ENCODE measurements at regions not wholly inside any gene's neighbourhood (a gene's known extent, or its start where the extent isn't known, plus 50 kb on each side); places are given as distances from the start of the nearest gene placed in this dataset.
"Not testable (repeated sequence)": the region's sequence is repeated elsewhere in the genome, so short reads cannot be mapped to it uniquely, and the experiment has no call there.

GRCh38 chr1:219708919-219709543, 96.1 kb upstream of the ZC3H11B start:
- Histone ChIP-seq H3K27me3 (ENCODE audit: control insufficient read depth, insufficient read depth, low read length) (no peaks in the 10 kb centered on the region), H3K4me3 (ENCODE audit: low read depth, low read length) (no peak overlapping the region), H3K36me3 (ENCODE audit: control insufficient read depth, insufficient read depth, low read length) (no peaks in the 10 kb centered on the region)
- no peak for TF ChIP-seq CTCF (IDR thresholded peaks at IDR 0.05; ENCODE audit: insufficient read depth, low read length, poor library complexity, severe bottlenecking)
- DNase-seq (ENCODE audit: low read depth), result no peak

- not testable (repeated sequence) for H3K4me3 ChIP-seq (ENCODE audit: low read depth, low read length); DNase-seq (ENCODE audit: low read depth); H3K27me3 ChIP-seq (ENCODE audit: control insufficient read depth, insufficient read depth, low read length); H3K36me3 ChIP-seq (ENCODE audit: control insufficient read depth, insufficient read depth, low read length)
Measured at GRCh38 chr1:219707885-219708284, 95.0 kb upstream of the ZC3H11B start.

GRCh38 chr1:219704331-219704730, 91.4 kb upstream of the ZC3H11B start:
- not testable (repeated sequence) for DNase-seq (ENCODE audit: low read depth); H3K36me3 ChIP-seq (ENCODE audit: control insufficient read depth, insufficient read depth, low read length); H3K27me3 ChIP-seq (ENCODE audit: control insufficient read depth, insufficient read depth, low read length); H3K4me3 ChIP-seq (ENCODE audit: low read depth, low read length)

GRCh38 chr1:219703368-219703639, 90.4 kb upstream of the ZC3H11B start:
- H3K36me3 ChIP-seq (ENCODE audit: control insufficient read depth, insufficient read depth, low read length), result no peaks in the 10 kb centered on the region
- no peaks in the 10 kb centered on the region for H3K27me3 ChIP-seq (ENCODE audit: control insufficient read depth, insufficient read depth, low read length)
- H3K4me3 ChIP-seq (ENCODE audit: low read depth, low read length), result no peak overlapping the region
- TF ChIP-seq CTCF (IDR thresholded peaks at IDR 0.05; ENCODE audit: insufficient read depth, low read length, poor library complexity, severe bottlenecking), result no peak
- no peak for DNase-seq (ENCODE audit: low read depth)

- DNase-seq (ENCODE audit: low read depth), result no peak
- TF ChIP-seq CTCF (IDR thresholded peaks at IDR 0.05; ENCODE audit: insufficient read depth, low read length, poor library complexity, severe bottlenecking), result no peak
- Histone ChIP-seq H3K36me3 (ENCODE audit: control insufficient read depth, insufficient read depth, low read length) (no peaks in the 10 kb centered on the region), H3K4me3 (ENCODE audit: low read depth, low read length) (no peak overlapping the region), H3K27me3 (ENCODE audit: control insufficient read depth, insufficient read depth, low read length) (no peaks in the 10 kb centered on the region)
Measured at GRCh38 chr1:219701476-219701875, 88.6 kb upstream of the ZC3H11B start.

- peak; percentile 44 for DNase-seq (ENCODE audit: low read depth)
- TF ChIP-seq CTCF (IDR thresholded peaks at IDR 0.05; ENCODE audit: insufficient read depth, low read length, poor library complexity, severe bottlenecking), result no peak
- Histone ChIP-seq H3K27me3 (ENCODE audit: control insufficient read depth, insufficient read depth, low read length) (no peaks in the 10 kb centered on the region), H3K36me3 (ENCODE audit: control insufficient read depth, insufficient read depth, low read length) (no peaks in the 10 kb centered on the region), H3K4me3 (ENCODE audit: low read depth, low read length) (no peak overlapping the region)
Measured at GRCh38 chr1:219699870-219700269, 87.0 kb upstream of the ZC3H11B start.

- Histone ChIP-seq H3K4me3 (ENCODE audit: low read depth, low read length) (no peak overlapping the region), H3K27me3 (ENCODE audit: control insufficient read depth, insufficient read depth, low read length) (no peaks in the 10 kb centered on the region), H3K36me3 (ENCODE audit: control insufficient read depth, insufficient read depth, low read length) (no peaks in the 10 kb centered on the region)
- no peak for TF ChIP-seq CTCF (IDR thresholded peaks at IDR 0.05; ENCODE audit: insufficient read depth, low read length, poor library complexity, severe bottlenecking)
- no peak for DNase-seq (ENCODE audit: low read depth)
Measured at GRCh38 chr1:219697682-219698081, 84.8 kb upstream of the ZC3H11B start.
